SHP77 treated with DMSO at 0.1 percent for 48 hours (cell line): ENCODE measurements at regions not wholly inside any gene's neighbourhood (a gene's known extent, or its start where the extent isn't known, plus 50 kb on each side); places are given as distances from the start of the nearest gene placed in this dataset.

ENCODE experiments used
- DNase-seq: peaks from one replicate; lab custom pipeline; 2025; lab: John Stamatoyannopoulos, UW

DNA sequence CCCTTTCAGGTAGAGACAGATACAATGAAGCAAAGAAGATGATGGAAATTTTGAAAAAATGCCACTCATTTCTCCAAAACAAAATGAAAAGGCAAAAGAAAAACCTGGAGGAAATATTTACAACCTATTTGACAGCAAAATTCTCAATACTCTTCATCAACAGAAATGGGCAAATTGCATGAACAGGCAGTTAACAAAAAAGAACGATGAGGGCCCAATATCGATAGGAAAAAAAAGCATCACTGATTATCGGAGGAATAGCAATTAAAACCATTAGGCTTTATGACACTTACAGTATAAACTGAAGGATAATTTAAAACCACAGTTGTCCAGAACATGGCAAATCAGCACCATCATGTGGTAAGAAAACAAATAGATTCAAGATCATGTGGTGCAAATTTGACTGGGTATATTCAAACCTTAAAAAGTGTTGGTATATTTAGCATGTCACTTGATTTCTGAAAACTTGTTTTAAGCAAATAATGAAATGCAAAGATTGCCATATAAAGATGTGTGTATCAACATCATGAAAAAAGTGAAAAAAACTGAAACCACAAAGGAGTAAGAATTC, 222.9 kb downstream of the BRD1 start:
- DNase-seq, result no peak

DNA sequence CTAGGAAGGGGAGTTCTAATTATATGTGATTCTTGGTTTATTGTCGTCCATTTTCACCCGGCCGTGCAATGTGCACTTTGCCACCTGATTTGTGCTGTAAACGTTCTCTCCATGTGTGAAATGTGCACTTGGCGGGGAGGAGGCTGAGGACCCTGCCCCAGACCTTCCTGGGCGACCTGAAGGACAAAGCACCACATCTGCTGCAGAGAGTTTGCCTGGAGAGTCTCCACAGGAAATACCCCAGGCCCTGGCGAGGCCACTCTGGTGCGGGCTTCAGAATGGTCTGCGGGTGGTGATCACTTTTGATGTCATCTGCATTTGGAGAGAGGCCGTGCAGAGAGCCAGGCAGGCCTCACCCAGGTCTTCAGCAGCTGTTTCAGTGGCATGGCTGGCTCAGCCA, 224.7 kb downstream of the BRD1 start:
- no peak for DNase-seq

- DNase-seq, result no peak
Observed at GRCh38 chr22:49602481-49602880, 225.2 kb downstream of the BRD1 start.

DNA sequence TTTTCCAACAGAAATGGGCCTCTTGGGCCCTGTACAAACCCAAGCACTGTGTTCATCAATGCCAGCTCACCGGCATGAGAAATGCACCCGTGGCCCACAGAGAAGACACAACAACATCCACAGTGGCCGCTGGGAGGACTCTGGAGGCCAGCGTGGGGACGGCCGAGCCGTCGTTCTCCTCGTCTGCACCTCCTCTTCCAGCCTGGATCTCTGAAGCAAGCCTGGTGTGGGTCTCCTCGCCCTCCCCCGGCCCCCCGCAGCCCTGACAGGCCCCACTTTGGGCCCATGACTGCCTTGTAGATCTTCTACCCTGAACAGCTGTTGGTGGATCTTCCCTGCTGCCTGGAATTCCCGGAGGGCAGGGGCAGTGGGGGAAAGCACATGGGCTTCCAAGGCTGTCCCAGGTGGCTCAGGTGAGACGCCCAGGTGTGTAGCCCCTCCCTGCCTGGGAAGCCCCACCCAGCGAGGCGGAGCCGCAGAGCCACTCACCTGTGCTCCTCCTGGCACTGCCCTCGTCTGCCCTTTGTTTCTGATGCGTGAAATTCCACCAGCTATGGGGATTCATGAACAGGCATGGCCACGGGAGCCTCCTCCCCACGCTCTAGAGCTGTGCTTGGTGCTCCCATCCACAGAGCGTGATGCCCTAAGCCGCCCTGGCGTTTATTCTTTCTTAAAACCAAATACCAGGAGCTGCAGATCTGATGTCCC, 225.9 kb downstream of the BRD1 start:
- no peak for DNase-seq

DNA sequence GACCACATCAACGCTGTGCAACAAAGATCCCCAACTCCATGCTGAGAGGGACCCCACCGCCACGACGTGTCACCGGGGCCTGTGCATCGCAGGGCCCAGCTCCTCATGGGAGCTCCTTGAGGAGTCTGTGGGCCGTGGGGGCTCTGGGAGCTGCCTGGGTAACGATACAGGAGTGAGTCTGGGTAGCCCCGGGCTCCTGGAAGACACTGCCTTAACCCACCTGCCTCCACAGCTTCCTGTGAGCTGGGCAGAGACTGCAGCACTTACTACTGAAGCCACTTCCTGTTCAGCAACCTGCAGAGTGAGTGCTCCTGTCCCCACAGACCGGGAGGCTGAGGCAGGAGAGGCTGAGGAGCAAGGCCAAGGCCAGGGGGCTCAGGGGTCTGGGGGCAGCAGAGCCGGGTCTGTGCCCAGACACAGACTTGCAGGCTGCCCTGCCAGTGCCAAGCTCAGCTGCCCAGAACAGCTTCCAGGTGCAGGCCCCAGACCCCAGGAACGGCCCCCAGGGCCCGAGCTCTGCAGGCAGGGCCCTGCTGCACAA, 226.7 kb downstream of the BRD1 start:
- DNase-seq, result no peak

GRCh38 chr22:49600468-49600867, 227.2 kb downstream of the BRD1 start:
- DNase-seq, result no peak

DNA sequence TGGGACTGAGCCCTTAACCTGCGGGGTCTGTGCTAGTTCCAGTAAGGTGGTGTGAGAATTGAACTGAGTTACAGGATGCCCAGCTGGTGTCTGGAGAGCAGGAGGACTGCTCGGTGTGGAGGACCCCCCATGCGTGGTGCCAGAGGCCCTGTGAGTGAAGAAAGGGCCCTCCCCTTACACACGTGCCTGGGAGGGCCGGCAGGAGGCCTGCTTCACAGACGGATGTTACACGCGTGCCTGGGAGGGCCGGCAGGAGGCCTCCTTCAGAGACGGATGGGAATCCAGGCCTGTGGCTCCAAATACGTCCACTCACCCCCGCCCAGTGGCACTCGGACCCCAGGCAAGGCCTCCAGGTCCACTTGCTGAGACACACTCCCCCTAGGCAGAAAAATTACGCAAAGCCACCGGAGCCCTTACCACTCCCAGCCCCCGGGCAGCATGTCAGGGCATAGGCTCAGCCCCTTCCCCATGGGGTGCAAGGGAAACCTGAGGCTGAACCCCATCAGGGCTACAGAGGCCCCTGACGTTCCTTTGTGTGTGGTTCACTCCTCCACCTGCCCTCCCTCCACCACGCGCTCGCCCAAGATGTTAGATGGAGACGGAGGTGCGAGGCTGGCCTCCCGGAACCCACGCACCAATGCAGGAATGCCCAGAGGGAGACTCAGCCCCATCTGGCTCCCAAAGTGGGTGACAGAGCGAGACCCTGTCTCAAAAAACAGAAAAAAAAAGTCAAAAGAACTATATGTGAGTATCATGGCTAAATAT, 227.8 kb downstream of the BRD1 start:
- no peak for DNase-seq

GRCh38 chr22:49599039-49599438, 228.6 kb downstream of the BRD1 start:
- DNase-seq, result no peak

DNA sequence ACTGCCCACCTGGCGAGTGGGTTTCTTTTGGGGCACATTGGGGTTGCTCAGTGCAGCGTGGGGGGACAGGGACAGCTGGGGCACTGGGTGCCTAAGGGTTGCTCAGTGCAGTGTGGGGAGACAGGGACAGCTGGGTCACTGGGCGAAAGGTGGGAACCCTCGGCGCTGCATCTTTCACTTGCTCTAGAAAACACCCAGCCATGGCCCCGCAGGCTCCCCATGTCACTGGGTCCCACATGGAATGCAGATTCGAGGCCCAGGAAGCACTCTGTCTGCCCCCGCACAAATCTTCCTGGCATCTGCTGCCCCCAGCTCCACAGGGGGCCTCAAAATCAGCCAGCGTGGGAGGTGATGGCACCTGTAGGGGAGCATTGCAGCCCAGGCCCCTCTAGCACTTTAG, 229.3 kb downstream of the BRD1 start:
- no peak for DNase-seq

DNA sequence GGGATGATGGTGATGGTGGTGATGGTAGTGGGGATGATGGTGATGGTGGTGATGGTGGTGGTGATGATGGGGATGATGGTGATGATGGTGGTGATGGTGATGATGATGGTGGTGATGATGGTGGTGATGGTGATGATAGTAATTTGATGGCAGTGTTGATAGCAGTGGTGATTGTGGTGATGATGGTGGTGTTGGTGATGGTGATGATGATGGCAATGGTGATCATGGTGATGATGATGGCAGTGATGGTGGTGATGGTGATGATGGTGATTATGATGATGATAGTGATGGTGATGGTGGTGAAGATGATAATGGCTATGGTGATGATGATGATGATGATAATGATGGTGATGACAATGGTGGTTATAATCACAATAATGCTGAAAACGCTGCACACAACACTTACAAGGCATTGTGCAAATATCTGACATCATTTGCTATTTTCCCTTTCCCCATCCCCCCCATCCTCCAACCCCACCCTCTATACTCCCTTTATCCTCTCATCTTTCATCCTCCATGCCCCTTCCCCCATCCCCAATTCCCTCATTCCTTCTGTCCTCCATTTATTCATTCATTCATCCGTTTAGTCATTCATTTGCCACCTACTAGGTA, 230.1 kb downstream of the BRD1 start:
- no peak for DNase-seq

GRCh38 chr22:49595465-49596078, 232.1 kb downstream of the BRD1 start:
- no peak for DNase-seq

DNA sequence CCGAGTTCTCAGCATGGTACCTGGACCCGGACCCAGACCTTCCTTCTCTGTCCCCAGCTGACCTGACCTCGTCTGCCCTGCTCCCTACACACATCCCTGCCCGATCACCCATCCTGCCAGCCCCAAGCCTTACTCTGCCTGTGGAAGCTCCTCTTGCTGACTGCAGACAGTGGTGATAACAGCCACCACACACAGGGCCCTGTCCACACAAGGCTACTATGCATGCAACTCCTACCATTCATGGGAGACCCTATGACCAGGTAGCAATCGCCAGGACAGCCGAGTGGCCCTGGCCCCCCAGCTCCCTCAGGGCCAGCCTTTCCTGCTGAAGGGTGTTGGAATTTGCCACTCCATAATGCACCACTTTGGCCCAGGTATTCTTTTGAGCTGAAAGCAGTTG, 233.6 kb downstream of the BRD1 start:
- DNase-seq, result no peak

GRCh38 chr22:49593509-49593908, 234.2 kb downstream of the BRD1 start:
- no peak for DNase-seq

- DNase-seq, result no peak
Observed at GRCh38 chr22:49592780-49593501, 234.7 kb downstream of the BRD1 start.

GRCh38 chr22:49590851-49591445, 236.7 kb downstream of the BRD1 start:
- no peak for DNase-seq

DNA sequence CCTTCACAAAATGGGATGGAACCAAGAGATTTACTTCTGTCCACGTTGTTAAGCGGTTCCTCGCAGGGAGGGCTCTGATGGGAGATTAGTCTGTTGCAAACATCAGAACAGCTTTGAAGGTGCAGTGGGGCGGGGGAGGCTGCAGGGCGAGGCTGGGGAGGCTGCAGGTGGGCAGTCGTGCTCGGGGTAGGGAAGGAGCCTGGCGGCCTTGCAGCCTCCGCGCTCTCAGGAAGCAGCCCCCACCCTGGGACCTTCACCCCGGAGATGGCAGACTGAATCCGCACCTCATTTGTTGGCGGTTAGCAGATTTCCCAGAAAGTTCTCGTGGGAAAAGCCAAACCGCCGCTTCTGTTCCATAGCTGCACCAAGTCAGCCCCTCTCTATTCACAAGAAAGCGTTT, 237.3 kb downstream of the BRD1 start:
- no peak for DNase-seq

GRCh38 chr22:49589811-49590210, 237.9 kb downstream of the BRD1 start:
- no peak for DNase-seq

- no peak for DNase-seq
Observed at GRCh38 chr22:49589301-49589700, 238.4 kb downstream of the BRD1 start.

- DNase-seq, result no peak
Observed at GRCh38 chr22:49588739-49589138, 238.9 kb downstream of the BRD1 start.

- no peak for DNase-seq
Observed at GRCh38 chr22:49587987-49588386, 239.7 kb downstream of the BRD1 start.

GRCh38 chr22:49587421-49587820, 240.3 kb downstream of the BRD1 start:
- no peak for DNase-seq
